HCT116 (cell line): ENCODE measurements at regions not wholly inside any gene's neighbourhood (a gene's known extent, or its start where the extent isn't known, plus 50 kb on each side); places are given as distances from the start of the nearest gene placed in this dataset.

Experiments used
- ATAC-seq: fragments of 200-7000 bp; cut with Tn5 transposase; 2 replicates; pipeline ENCODE4 v1.9.1; 2020; ENCODE audit warnings: mild to moderate bottlenecking, moderate library complexity
- BruUV-seq: library from RNA; stranded (reverse); fragments of 400-500 nt; replicated peaks from 2 replicates; lab custom pipeline; 2021; lab: Mats Ljungman, UMichigan
- CTCF ChIA-PET: fragments of 300-600 bp; sonication (Branson Sonifier 250); formaldehyde crosslinking; loops from one replicate; lab custom pipeline; 2021; ENCODE audit warnings: antibody characterized with exemption; lab: Charles Lee
- POLR2A ChIA-PET: fragments of 300-600, 350-600 bp; sonication (Branson Sonifier 250); formaldehyde crosslinking; loops from one replicate; lab custom pipeline; 2021; ENCODE audit warnings: antibody characterized with exemption; lab: Charles Lee
- RAD21 ChIA-PET, 2 experiments: fragments of 300-600 bp; sonication (Branson Sonifier 250); formaldehyde crosslinking; loops; one replicate each; lab custom pipeline; 2023; ENCODE audit warnings: low total read pairs in 2 of 2; ENCODE audit not compliant: uncharacterized antibody in 2 of 2, unreplicated experiment in 2 of 2, low non-redundant PET in 1 of 2; lab: Charles Lee
- DNase-seq: peaks from one replicate; pipeline ENCODE4 v3.0.0-alpha.2; 2010; ENCODE audit warnings: low read depth, low spot score
- H2AFZ ChIP-seq: fragments of 200-600 bp; shearing (Covaris generic), sonication (generic); 2 replicates; pipeline ENCODE4 v1.6.1; 2017; ENCODE audit warnings: low read depth, mixed run types, mixed read lengths, antibody characterized with exemption, low read length; ENCODE audit not compliant: poor library complexity, severe bottlenecking
- H3K27ac ChIP-seq: 2 replicates; pipeline ENCODE4 v1.5.1; 2012; ENCODE audit warnings: low read depth, low read length
- H3K27me3 ChIP-seq: fragments of 200-600 bp; sonication (generic); 2 replicates; pipeline ENCODE4 v1.6.1; 2016; ENCODE audit warnings: mixed run types, low read length, mixed read lengths; ENCODE audit not compliant: insufficient read depth
- H3K36me3 ChIP-seq, 2 experiments: fragments of 200-500 bp in 1 of 2; fragments of 200-600 bp in 1 of 2; sonication (Bioruptor generic) in 1 of 2; sonication (generic) in 1 of 2; 2 replicates each; pipeline versions ENCODE4 v1.5.1 to v1.6.1; 2014 to 2016; ENCODE audit warnings: low read length in 2 of 2, inconsistent platforms in 1 of 2, mixed read lengths in 1 of 2, mixed run types in 1 of 2; ENCODE audit not compliant: insufficient read depth in 2 of 2, control insufficient read depth in 1 of 2
- H3K4me1 ChIP-seq, 2 experiments: fragments of 200-600 bp in 1 of 2; sonication (generic) in 1 of 2; 2 replicates each; pipeline versions ENCODE4 v1.5.1 to v1.6.1; 2012 to 2017; ENCODE audit warnings: low read length in 2 of 2, inconsistent platforms in 1 of 2, mild to moderate bottlenecking in 1 of 2, mixed read lengths in 1 of 2, mixed run types in 1 of 2, moderate library complexity in 1 of 2; ENCODE audit not compliant: insufficient read depth in 2 of 2, control insufficient read depth in 1 of 2
- H3K4me2 ChIP-seq: fragments of 200-600 bp; sonication (generic); 2 replicates; pipeline ENCODE4 v1.6.1; 2017; ENCODE audit warnings: mixed run types, low read length, mixed read lengths
- H3K4me3 ChIP-seq, 2 experiments: fragments of 200-600 bp in 1 of 2; sonication (generic) in 1 of 2; replicated peaks in 1 of 2; 2 replicates each; pipeline ENCODE4 v1.5.1; 2011 to 2016; ENCODE audit warnings: low read length in 2 of 2, control low read depth in 1 of 2, low read depth in 1 of 2, mild to moderate bottlenecking in 1 of 2, mixed read lengths in 1 of 2, mixed run types in 1 of 2
- H3K79me2 ChIP-seq: fragments of 200-600 bp; sonication (generic); 2 replicates; pipeline ENCODE4 v1.6.1; 2017; ENCODE audit warnings: mild to moderate bottlenecking, mixed run types, low read length, moderate library complexity, mixed read lengths; ENCODE audit not compliant: insufficient read depth
- H3K9ac ChIP-seq: fragments of 200-600 bp; sonication (generic); 2 replicates; pipeline ENCODE4 v1.6.1; 2016; ENCODE audit warnings: low read length, mixed read lengths
- H3K9me2 ChIP-seq: fragments of 200-600 bp; sonication (generic), shearing (Covaris generic); 2 replicates; pipeline ENCODE4 v1.6.1; 2017; ENCODE audit warnings: mixed run types, mild to moderate bottlenecking, moderate library complexity; ENCODE audit not compliant: insufficient read depth
- H3K9me3 ChIP-seq, 2 experiments: fragments of 200-500 bp in 1 of 2; fragments of 200-600 bp in 1 of 2; sonication (Bioruptor generic) in 1 of 2; sonication (generic) in 1 of 2; 2 replicates each; pipeline ENCODE4 v1.6.1; 2014 to 2017; ENCODE audit warnings: low read length in 2 of 2, mixed read lengths in 2 of 2, inconsistent platforms in 1 of 2, low read depth in 1 of 2, mild to moderate bottlenecking in 1 of 2, mixed run types in 1 of 2, moderate library complexity in 1 of 2; ENCODE audit not compliant: control insufficient read depth in 1 of 2, insufficient read depth in 1 of 2
- H4K20me1 ChIP-seq: fragments of 200-600 bp; sonication (generic), shearing (Covaris generic); 2 replicates; pipeline ENCODE4 v1.6.1; 2017; ENCODE audit warnings: mixed run types, mild to moderate bottlenecking, moderate library complexity; ENCODE audit not compliant: insufficient read depth
- ATF3 ChIP-seq: IDR thresholded peaks from 2 replicates; pipeline ENCODE4 v1.6.1; 2012
- CEBPB ChIP-seq: IDR thresholded peaks from 2 replicates; pipeline ENCODE4 v1.6.1; 2012; ENCODE audit warnings: low read depth
- EGR1 ChIP-seq: IDR thresholded peaks from 2 replicates; pipeline ENCODE4 v1.6.1; 2012; ENCODE audit warnings: low read depth
- EZH2 ChIP-seq: fragments of 200-600 bp; sonication (generic); IDR thresholded peaks from 2 replicates; pipeline ENCODE4 v1.6.1; 2017; ENCODE audit warnings: antibody characterized with exemption, mixed run types
- EZH2phosphoT487 ChIP-seq: fragments of 200-600 bp; IDR thresholded peaks from 2 replicates; pipeline ENCODE4 v1.6.1; 2018; ENCODE audit warnings: antibody characterized with exemption, borderline replicate concordance
- JUND ChIP-seq: IDR thresholded peaks from 2 replicates; pipeline ENCODE4 v1.6.1; 2012
- MAX ChIP-seq: IDR thresholded peaks from 2 replicates; pipeline ENCODE4 v1.6.1; 2012
- REST ChIP-seq: IDR thresholded peaks from 2 replicates; pipeline ENCODE4 v1.6.1; 2012; ENCODE audit warnings: low read depth
- SP1 ChIP-seq: IDR thresholded peaks from 2 replicates; pipeline ENCODE4 v1.6.1; 2012; ENCODE audit warnings: low read depth
- SRF ChIP-seq: IDR thresholded peaks from 2 replicates; pipeline ENCODE4 v1.6.1; 2012; ENCODE audit warnings: low read depth
- ZFX ChIP-seq: fragments of 450-650 bp; IDR thresholded peaks from 2 replicates; pipeline ENCODE4 v1.6.1; 2017
- ZNF274 ChIP-seq: fragments of 200-500 bp; sonication (Bioruptor generic); IDR thresholded peaks from 2 replicates; pipeline ENCODE4 v1.6.1; 2014; ENCODE audit warnings: mild to moderate bottlenecking, low read depth, low read length, inconsistent platforms
- intact Hi-C: fragments of 100-400 bp; cut with micrococcal nuclease; formaldehyde crosslinking; loops from 2 replicates; pipeline ENCODE4 v1.10.0; 2022

- Histone ChIP-seq H3K9ac (no peak overlapping the region), H3K4me3 (no peak overlapping the region), H2AFZ (no peak overlapping the region), H3K27me3 (0 out of 2 replicates have a peak, but pooled peaks cover 3% of the 10 kb centered on the region), H3K27ac (no peak overlapping the region), H3K79me2 (no peaks in the 10 kb centered on the region), H3K9me3 (no peaks in the 10 kb centered on the region), H4K20me1 (no peaks in the 10 kb centered on the region; the same call in 1 of the 2 replicates), H3K36me3 (no peaks in the 10 kb centered on the region), H3K4me1 (no peaks in the 10 kb centered on the region), H3K4me2 (no peak overlapping the region), H3K9me2 (no peaks in the 10 kb centered on the region)
- ChIA-PET RAD21 (no interaction called here), CTCF (no interaction called here), POLR2A (no interaction called here)
- no peak for TF ChIP-seq ZFX
- TF ChIP-seq EZH2phosphoT487 = no peak
- no peak for TF ChIP-seq EZH2
- TF ChIP-seq EGR1 = no peak
- intact Hi-C loops = no loop called here
- no peak for DNase-seq
- no TSS peak for BruUV-seq
- ATAC-seq = no peak
Measured at GRCh38 chr18:37714691-37715090, 149.1 kb upstream of the CELF4 start.

GRCh38 chr18:37712776-37713175, 147.2 kb upstream of the CELF4 start:
- Histone ChIP-seq H3K27ac (no peak overlapping the region), H3K79me2 (no peaks in the 10 kb centered on the region), H4K20me1 (no peaks in the 10 kb centered on the region), H3K4me3 (no peak overlapping the region), H3K9me2 (no peaks in the 10 kb centered on the region), H3K36me3 (no peaks in the 10 kb centered on the region), H3K4me2 (no peak overlapping the region), H3K27me3 (0 out of 2 replicates have a peak, but pooled peaks cover 3% of the 10 kb centered on the region), H3K9me3 (no peaks in the 10 kb centered on the region), H3K9ac (no peak overlapping the region), H3K4me1 (no peaks in the 10 kb centered on the region), H2AFZ (no peak overlapping the region)
- ChIA-PET RAD21 (no interaction called here), POLR2A (no interaction called here), CTCF (no interaction called here)
- ATAC-seq (no peak), DNase-seq (no peak)
- no TSS peak for BruUV-seq
- intact Hi-C loops = no loop called here
- TF ChIP-seq SP1 (no peak), ATF3 (no peak), MAX (no peak), EZH2phosphoT487 (no peak), JUND (no peak), REST (no peak), ZNF274 (no peak), SRF (no peak), CEBPB (no peak)
